GM23248 (cell line): ENCODE measurements at regions not wholly inside any gene's neighbourhood (a gene's known extent, or its start where the extent isn't known, plus 50 kb on each side); places are given as distances from the start of the nearest gene placed in this dataset.

ENCODE experiments used
- EZH2 ChIP-seq: fragments of 200-600 bp; sonication (generic); IDR thresholded peaks from 2 replicates; pipeline ENCODE4 v1.6.1; 2018; ENCODE audit warnings: antibody characterized with exemption, mild to moderate bottlenecking; ENCODE audit not compliant: insufficient read depth, poor library complexity, severe bottlenecking
- EZH2phosphoT487 ChIP-seq: fragments of 200-600 bp; sonication (generic); IDR thresholded peaks from 2 replicates; pipeline ENCODE4 v1.6.1; 2018; ENCODE audit warnings: antibody characterized with exemption, moderate library complexity, mild to moderate bottlenecking, low read depth; ENCODE audit not compliant: insufficient read depth

GRCh38 chr1:194917769-194918168 is 1690.5 kb downstream of the KCNT2 start:
- TF ChIP-seq EZH2 (no peak), EZH2phosphoT487 (no peak)
